Thyroid gland (tissue), 4 donors: ENCODE measurements at regions not wholly inside any gene's neighbourhood (a gene's known extent, or its start where the extent isn't known, plus 50 kb on each side); places are given as distances from the start of the nearest gene placed in this dataset.
A peak's percentile ranks its signal among the peaks of the same experiment; 100 is the strongest.

Source experiments
- DNase-seq, 2 donors: peaks; one replicate each; pipeline ENCODE4 v3.0.0-alpha.2; 2019
- H3K27ac ChIP-seq, 3 donors: fragments of 200-600 bp; sonication (generic); 1 replicate in 2 of 3; 2 replicates in 1 of 3; pipeline ENCODE4 v1.5.1; 2016 to 2019; ENCODE audit warnings: mild to moderate bottlenecking in 1 of 3, moderate library complexity in 1 of 3
- H3K27me3 ChIP-seq: fragments of 200-600 bp; sonication (generic); one replicate; pipeline ENCODE4 v1.5.1; 2019
- H3K36me3 ChIP-seq, 2 donors: fragments of 200-600 bp; sonication (generic); one replicate each; pipeline ENCODE4 v1.5.1; 2016 to 2019
- H3K4me1 ChIP-seq, 2 donors: fragments of 200-600 bp; sonication (generic); one replicate each; pipeline ENCODE4 v1.5.1; 2017 to 2019
- H3K4me3 ChIP-seq, 3 donors: fragments of 200-600 bp; sonication (generic); replicated peaks in 1 of 3; 1 replicate in 2 of 3; 2 replicates in 1 of 3; pipeline ENCODE4 v1.5.1; 2016; ENCODE audit warnings: mild to moderate bottlenecking in 1 of 3
- H3K9me3 ChIP-seq: fragments of 200-600 bp; sonication (generic); one replicate; pipeline ENCODE4 v1.5.1; 2017
- CTCF ChIP-seq, 6 experiments: fragments of 200-600 bp in 3 of 6; fragments of 450-650 bp in 3 of 6; sonication (generic) in 3 of 6; IDR thresholded peaks; one replicate each; pipeline ENCODE4 v1.5.1; 2016 to 2019; ENCODE audit warnings: antibody characterized with exemption in 6 of 6, mild to moderate bottlenecking in 2 of 6, inconsistent platforms in 1 of 6, moderate library complexity in 1 of 6
- POLR2A ChIP-seq, 2 donors: fragments of 450-650 bp; IDR thresholded peaks; one replicate each; pipeline ENCODE4 v1.6.1; 2017; ENCODE audit warnings: antibody characterized with exemption in 2 of 2, mild to moderate bottlenecking in 2 of 2, moderate library complexity in 1 of 2
- WGBS, 2 donors: methylation state at CpG; one replicate each; pipeline ENCODE4 v1.1.5; 2017; 5-methylcytosine and 5-hydroxymethylcytosine counted together
- intact Hi-C: fragments of 100-400 bp; cut with DNase I; formaldehyde crosslinking; loops from one replicate; pipeline ENCODE4 v1.15.1; 2023

GRCh38 chrX:68990948-68991347, 162.1 kb downstream of the EFNB1 start:
- peak overlapping the region in 2 of 3 donors; percentile 62 to 73 for H3K27ac ChIP-seq
- no peak for TF ChIP-seq POLR2A (IDR thresholded peaks at IDR 0.05)
- H3K36me3 ChIP-seq, result no peaks in the 10 kb centered on the region
- H3K4me3 ChIP-seq, result no peak overlapping the region
- H3K9me3 ChIP-seq, result no peaks in the 10 kb centered on the region
- no peak for DNase-seq
- no peaks in the 10 kb centered on the region for H3K27me3 ChIP-seq
- 58 to 89% methylated on average over 1 of the region's 1 CpG for WGBS, 2 donors
- peaks cover 12 to 22% of the 10 kb centered on the region in 2 donors for H3K4me1 ChIP-seq
- intact Hi-C loops, result no loop called here

- peak overlapping the region; percentile 53 to 73 (median 62) for H3K27ac ChIP-seq
- WGBS, 2 donors, result 7 to 42% methylated on average over 3 to 6 of the region's 17 CpGs
- peaks cover 12 to 22% of the 10 kb centered on the region in 2 donors for H3K4me1 ChIP-seq
- peak; percentile 55 to 63 for DNase-seq
- TF ChIP-seq CTCF (IDR thresholded peaks at IDR 0.05) (no peak), POLR2A (IDR thresholded peaks at IDR 0.05) (no peak)
- H3K36me3 ChIP-seq, result no peaks in the 10 kb centered on the region
- H3K4me3 ChIP-seq, result no peak overlapping the region
- no peaks in the 10 kb centered on the region for H3K9me3 ChIP-seq
- intact Hi-C loops, result no loop called here
- H3K27me3 ChIP-seq, result no peaks in the 10 kb centered on the region
Measured at GRCh38 chrX:68989865-68990606, 161.2 kb downstream of the EFNB1 start.

GRCh38 chrX:68989456-68989855, 160.6 kb downstream of the EFNB1 start:
- no peak for TF ChIP-seq CTCF (IDR thresholded peaks at IDR 0.05)
- DNase-seq, result peak; percentile 17 to 45
- no peaks in the 10 kb centered on the region for H3K9me3 ChIP-seq
- no peak overlapping the region for H3K4me3 ChIP-seq
- no CpG with 5 or more reads among the region's 1 CpG for WGBS, 2 donors
- no peaks in the 10 kb centered on the region for H3K27me3 ChIP-seq
- no peaks in the 10 kb centered on the region for H3K36me3 ChIP-seq
- peaks cover 12 to 22% of the 10 kb centered on the region in 2 donors for H3K4me1 ChIP-seq
- peak overlapping the region; percentile 53 to 73 (median 62) for H3K27ac ChIP-seq
- intact Hi-C loops, result no loop called here

- TF ChIP-seq CTCF (IDR thresholded peaks at IDR 0.05) (no peak), POLR2A (IDR thresholded peaks at IDR 0.05) (no peak)
- Histone ChIP-seq H3K36me3 (no peaks in the 10 kb centered on the region), H3K4me3 (no peak overlapping the region), H3K9me3 (no peaks in the 10 kb centered on the region), H3K27ac (peak overlapping the region in 2 of 3 donors; percentile 53 to 62), H3K27me3 (no peaks in the 10 kb centered on the region), H3K4me1 (peaks cover 12 to 22% of the 10 kb centered on the region in 2 donors)
- 49 to 97% methylated on average over 4 to 5 of the region's 5 CpGs for WGBS, 2 donors
- DNase-seq, result no peak
- intact Hi-C loops, result no loop called here
Measured at GRCh38 chrX:68988865-68989264, 160.0 kb downstream of the EFNB1 start.

- H3K27ac ChIP-seq, result no peak overlapping the region
- 77 to 82% methylated on average over 8 of the region's 8 CpGs for WGBS, 2 donors
- H3K27me3 ChIP-seq, result no peaks in the 10 kb centered on the region
- intact Hi-C loops, result no loop called here
- H3K9me3 ChIP-seq, result no peaks in the 10 kb centered on the region
- no peak for DNase-seq
- no peaks in the 10 kb centered on the region for H3K36me3 ChIP-seq
- peaks cover 7 to 12% of the 10 kb centered on the region in 2 donors for H3K4me1 ChIP-seq
- H3K4me3 ChIP-seq, result no peak overlapping the region
- TF ChIP-seq CTCF (IDR thresholded peaks at IDR 0.05) (no peak), POLR2A (IDR thresholded peaks at IDR 0.05) (no peak)
Measured at GRCh38 chrX:68985135-68985755, 156.4 kb downstream of the EFNB1 start.
